ENCODE measurements at regions not wholly inside any gene's neighbourhood (a gene's known extent, or its start where the extent isn't known, plus 50 kb on each side); places are given as distances from the start of the nearest gene placed in this dataset.

DNA sequence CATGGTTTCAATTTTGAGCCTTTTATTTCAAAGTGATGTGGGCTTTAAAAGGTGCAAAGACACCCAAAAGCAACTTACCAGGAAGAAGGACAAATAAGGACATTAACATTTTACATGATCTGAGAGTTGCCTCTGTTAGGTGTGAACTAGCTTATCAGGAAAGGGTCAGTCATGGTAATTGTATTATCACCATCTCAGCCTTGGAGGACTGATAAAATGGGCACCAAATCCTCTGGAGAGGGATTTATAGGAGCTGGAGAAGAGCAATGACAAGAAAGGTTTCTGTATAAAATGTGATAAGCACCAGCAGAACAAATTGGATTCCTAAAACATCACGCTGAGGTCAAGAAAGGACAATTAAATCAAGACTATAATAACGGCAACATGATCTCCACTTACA is 217.7 kb upstream of the PRICKLE1 start:
- no peak overlapping the region for H3K9ac ChIP-seq (replicated peaks; ENCODE audit: extremely low read depth, insufficient read depth, low read length)
- H3K9me3 ChIP-seq (replicated peaks; ENCODE audit: control insufficient read depth, insufficient read depth, low read length), result no peaks in the 10 kb centered on the region
- dilution Hi-C loops (cut with MboI; ENCODE audit: extremely low pct_ligation_motif_present, low sequenced_read_pairs), result no loop called here
- H2AFZ ChIP-seq (ENCODE audit: low read depth, low read length), result no peak overlapping the region
- no peaks in the 10 kb centered on the region for H3K36me3 ChIP-seq (ENCODE audit: control insufficient read depth in 2 of 2, extremely low read depth in 1 of 2, insufficient read depth in 2 of 2, low read length in 2 of 2)
- no peaks in the 10 kb centered on the region for H3K9me1 ChIP-seq (replicated peaks; ENCODE audit: control insufficient read depth, extremely low read depth, insufficient read depth, low read length)
- TF ChIP-seq FOS (IDR thresholded peaks at IDR 0.05; ENCODE audit: borderline replicate concordance, insufficient read depth, low read length) (no peak), MAX (IDR thresholded peaks at IDR 0.05; ENCODE audit: insufficient read depth, insufficient read length) (no peak), CTCF (IDR thresholded peaks at IDR 0.05; ENCODE audit: extremely low read depth in 1 of 2, insufficient read depth in 1 of 2, low read depth in 1 of 2, low read length in 2 of 2) (no peak), POLR2A (IDR thresholded peaks at IDR 0.05; ENCODE audit: low read depth, low read length) (no peak), GATA2 (IDR thresholded peaks at IDR 0.05; ENCODE audit: insufficient read depth, insufficient read length, low read depth, low read length) (no peak), JUN (IDR thresholded peaks at IDR 0.05; ENCODE audit: borderline replicate concordance, insufficient read depth, insufficient read length, low read depth) (no peak), EZH2 (IDR thresholded peaks at IDR 0.05; ENCODE audit: borderline replicate concordance, low read depth, low read length, severe bottlenecking) (no peak), POLR2AphosphoS5 (IDR thresholded peaks at IDR 0.05; ENCODE audit: insufficient read depth, low read depth, low read length) (no peak), MYC (IDR thresholded peaks at IDR 0.05; ENCODE audit: low read depth, low read length) (no peak)
- H3K79me2 ChIP-seq (ENCODE audit: control insufficient read depth, insufficient read depth, low read length), result no peaks in the 10 kb centered on the region
- H3K4me3 ChIP-seq (replicated peaks in 1 of 3; ENCODE audit: insufficient read depth in 1 of 3, low read depth in 1 of 3, low read length in 3 of 3), result no peak overlapping the region
- H3K4me1 ChIP-seq (ENCODE audit: control insufficient read depth, extremely low read depth, insufficient read depth, low read length), result no peaks in the 10 kb centered on the region
- CTCF ChIA-PET, result no interaction called here
- DNase-seq (ENCODE audit: low read depth, low spot score) (no peak), FAIRE-seq (peak; percentile 58)
- H3K27me3 ChIP-seq (ENCODE audit: control insufficient read depth in 2 of 2, insufficient read depth in 2 of 2, low read length in 2 of 2), result no peaks in the 10 kb centered on the region
- H3K27ac ChIP-seq (ENCODE audit: insufficient read depth, low read depth, low read length), result no peak overlapping the region
- no peak overlapping the region for H3K4me2 ChIP-seq (ENCODE audit: insufficient read depth, low read length)
- POLR2A ChIA-PET, result no interaction called here
- H4K20me1 ChIP-seq (replicated peaks; ENCODE audit: control insufficient read depth, extremely low read depth, insufficient read depth, low read length), result no peaks in the 10 kb centered on the region
- intact Hi-C loops (cut with micrococcal nuclease), result no loop called here
- BruUV-seq (replicated peaks), result no TSS peak

Data from endothelial cell of umbilical vein (primary cell).